ENCODE measurements at regions not wholly inside any gene's neighbourhood (a gene's known extent, or its start where the extent isn't known, plus 50 kb on each side); places are given as distances from the start of the nearest gene placed in this dataset.
A peak's percentile ranks its signal among the peaks of the same experiment; 100 is the strongest.

GRCh38 chr4:171142639-171143038, 670.6 kb upstream of the GALNTL6 start:
- H3K4me3 ChIP-seq = no peak overlapping the region
- H3K4me1 ChIP-seq (ENCODE audit: control insufficient read depth in 5 of 5, insufficient read depth in 5 of 5, low read length in 5 of 5) = no peaks in the 10 kb centered on the region
- WGBS, 2 donors = 19 to 52% methylated on average over 1 of the region's 1 CpG
- TF ChIP-seq CTCF (IDR thresholded peaks at IDR 0.05; ENCODE audit: control extremely low read depth, extremely low read depth) = no peak
- H3K9ac ChIP-seq (ENCODE audit: insufficient read depth in 1 of 2, low read length in 2 of 2) = no peak overlapping the region
- H3K9me3 ChIP-seq (ENCODE audit: control insufficient read depth in 4 of 4, insufficient read depth in 3 of 4, low read length in 3 of 4) = no peaks in the 10 kb centered on the region
- ATAC-seq (ENCODE audit: insufficient read depth, low FRiP score) = no peak
- no peaks in the 10 kb centered on the region for H3K27me3 ChIP-seq (ENCODE audit: control insufficient read depth in 3 of 3, insufficient read depth in 3 of 3, low read length in 2 of 3)
- H3K27ac ChIP-seq (ENCODE audit: low read depth in 1 of 2, low read length in 1 of 2) = no peak overlapping the region
- DNase-seq = no peak
- H3K36me3 ChIP-seq (ENCODE audit: control insufficient read depth in 4 of 4, insufficient read depth in 4 of 4, low read length in 4 of 4) = no peaks in the 10 kb centered on the region

GRCh38 chr4:171142045-171142444, 671.2 kb upstream of the GALNTL6 start:
- DNase-seq (no peak), ATAC-seq (ENCODE audit: insufficient read depth, low FRiP score) (no peak)
- Histone ChIP-seq H3K4me3 (no peak overlapping the region), H3K9ac (ENCODE audit: insufficient read depth in 1 of 2, low read length in 2 of 2) (no peak overlapping the region), H3K27me3 (ENCODE audit: control insufficient read depth in 3 of 3, insufficient read depth in 3 of 3, low read length in 2 of 3) (no peaks in the 10 kb centered on the region), H3K36me3 (ENCODE audit: control insufficient read depth in 4 of 4, insufficient read depth in 4 of 4, low read length in 4 of 4) (no peaks in the 10 kb centered on the region), H3K9me3 (ENCODE audit: control insufficient read depth in 4 of 4, insufficient read depth in 3 of 4, low read length in 3 of 4) (no peaks in the 10 kb centered on the region), H3K4me1 (ENCODE audit: control insufficient read depth in 5 of 5, insufficient read depth in 5 of 5, low read length in 5 of 5) (no peaks in the 10 kb centered on the region), H3K27ac (ENCODE audit: low read depth in 1 of 2, low read length in 1 of 2) (no peak overlapping the region)
- WGBS, 2 donors = 51 to 87% methylated on average over 1 of the region's 1 CpG
- TF ChIP-seq CTCF (IDR thresholded peaks at IDR 0.05; ENCODE audit: control extremely low read depth, extremely low read depth) = no peak

- Histone ChIP-seq H3K4me3 (no peak overlapping the region), H3K4me1 (ENCODE audit: control insufficient read depth in 5 of 5, insufficient read depth in 5 of 5, low read length in 5 of 5) (no peaks in the 10 kb centered on the region), H3K9ac (ENCODE audit: insufficient read depth in 1 of 2, low read length in 2 of 2) (no peak overlapping the region), H3K9me3 (ENCODE audit: control insufficient read depth in 4 of 4, insufficient read depth in 3 of 4, low read length in 3 of 4) (peaks cover 0 to 1% (median 0%) of the 10 kb centered on the region in 4 donors), H3K36me3 (ENCODE audit: control insufficient read depth in 4 of 4, insufficient read depth in 4 of 4, low read length in 4 of 4) (no peaks in the 10 kb centered on the region), H3K27me3 (ENCODE audit: control insufficient read depth in 3 of 3, insufficient read depth in 3 of 3, low read length in 2 of 3) (no peaks in the 10 kb centered on the region), H3K27ac (ENCODE audit: low read depth in 1 of 2, low read length in 1 of 2) (no peak overlapping the region)
- DNase-seq (peak in 1 of 3 donors; percentile 1), ATAC-seq (ENCODE audit: insufficient read depth, low FRiP score) (no peak)
- 56 to 70% methylated on average over 3 of the region's 3 CpGs for WGBS, 2 donors
- TF ChIP-seq CTCF (IDR thresholded peaks at IDR 0.05; ENCODE audit: control extremely low read depth, extremely low read depth) = no peak
Measured at GRCh38 chr4:171130256-171130801, 682.9 kb upstream of the GALNTL6 start.

GRCh38 chr4:171118091-171118490, 695.1 kb upstream of the GALNTL6 start:
- DNase-seq (no peak), ATAC-seq (ENCODE audit: insufficient read depth, low FRiP score) (no peak)
- H3K27ac ChIP-seq (ENCODE audit: low read depth in 1 of 2, low read length in 1 of 2) = no peak overlapping the region
- H3K4me1 ChIP-seq (ENCODE audit: control insufficient read depth in 5 of 5, insufficient read depth in 5 of 5, low read length in 5 of 5) = no peaks in the 10 kb centered on the region
- no peaks in the 10 kb centered on the region for H3K36me3 ChIP-seq (ENCODE audit: control insufficient read depth in 4 of 4, insufficient read depth in 4 of 4, low read length in 4 of 4)
- TF ChIP-seq CTCF (IDR thresholded peaks at IDR 0.05; ENCODE audit: control extremely low read depth, extremely low read depth) = no peak
- H3K4me3 ChIP-seq = no peak overlapping the region
- H3K27me3 ChIP-seq (ENCODE audit: control insufficient read depth in 3 of 3, insufficient read depth in 3 of 3, low read length in 2 of 3) = no peaks in the 10 kb centered on the region
- no peak overlapping the region for H3K9ac ChIP-seq (ENCODE audit: insufficient read depth in 1 of 2, low read length in 2 of 2)
- H3K9me3 ChIP-seq (ENCODE audit: control insufficient read depth in 4 of 4, insufficient read depth in 3 of 4, low read length in 3 of 4) = peaks cover 0 to 8% (median 2%) of the 10 kb centered on the region in 4 donors
